ENCODE measurements at regions not wholly inside any gene's neighbourhood (a gene's known extent, or its start where the extent isn't known, plus 50 kb on each side); places are given as distances from the start of the nearest gene placed in this dataset.

DNA sequence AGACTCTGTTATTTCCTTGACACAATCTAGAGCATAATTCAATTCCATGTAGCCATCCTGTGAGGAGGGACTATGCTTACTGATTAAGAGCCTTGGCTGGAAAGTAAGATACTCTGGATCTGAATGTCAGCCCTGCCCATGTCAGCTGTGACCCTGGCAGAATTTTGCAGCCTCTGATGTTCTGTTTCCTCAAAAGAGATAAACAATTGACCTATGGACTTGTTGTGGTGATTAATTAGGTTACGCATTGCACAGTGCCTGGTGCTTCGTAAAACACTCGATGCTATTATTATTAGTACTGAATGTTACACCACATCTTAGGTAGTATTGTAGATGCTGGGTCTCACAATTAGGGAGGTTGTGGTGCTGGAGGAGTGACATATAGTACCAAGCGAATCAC, 161.3 kb upstream of the MEIS2 start:
- no peak for DNase-seq

DNA sequence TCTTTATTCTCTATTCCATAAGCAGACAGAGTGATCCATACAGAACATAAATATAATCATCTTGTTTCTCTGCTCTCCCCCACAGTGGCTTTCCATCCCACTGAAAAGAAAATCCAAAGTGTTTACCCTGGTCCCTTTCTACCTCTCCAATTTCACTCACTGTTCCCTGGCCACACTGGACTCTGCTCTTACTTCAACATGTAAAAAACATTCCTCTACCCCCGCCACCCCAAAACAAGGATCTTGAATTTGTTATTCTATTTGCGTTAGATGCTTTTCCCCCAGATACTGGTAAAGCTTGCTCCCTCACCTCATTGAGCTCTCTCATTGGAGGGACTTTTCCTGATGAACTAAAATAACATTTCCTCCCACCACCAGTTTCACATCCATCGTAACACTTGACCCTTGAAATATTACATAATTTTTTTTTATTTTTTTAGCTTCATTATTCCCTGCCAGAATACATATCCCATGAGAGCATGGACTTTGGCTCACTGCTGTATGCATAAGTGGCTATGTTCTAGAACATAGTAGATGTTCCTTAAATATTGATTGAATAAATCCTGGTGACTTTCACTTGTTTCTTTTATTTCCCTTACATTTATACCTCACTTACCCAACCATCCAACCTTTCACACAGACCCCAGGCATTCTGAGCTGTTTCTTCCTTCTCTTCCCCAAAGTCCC, 162.7 kb upstream of the MEIS2 start:
- no peak for DNase-seq

DNA sequence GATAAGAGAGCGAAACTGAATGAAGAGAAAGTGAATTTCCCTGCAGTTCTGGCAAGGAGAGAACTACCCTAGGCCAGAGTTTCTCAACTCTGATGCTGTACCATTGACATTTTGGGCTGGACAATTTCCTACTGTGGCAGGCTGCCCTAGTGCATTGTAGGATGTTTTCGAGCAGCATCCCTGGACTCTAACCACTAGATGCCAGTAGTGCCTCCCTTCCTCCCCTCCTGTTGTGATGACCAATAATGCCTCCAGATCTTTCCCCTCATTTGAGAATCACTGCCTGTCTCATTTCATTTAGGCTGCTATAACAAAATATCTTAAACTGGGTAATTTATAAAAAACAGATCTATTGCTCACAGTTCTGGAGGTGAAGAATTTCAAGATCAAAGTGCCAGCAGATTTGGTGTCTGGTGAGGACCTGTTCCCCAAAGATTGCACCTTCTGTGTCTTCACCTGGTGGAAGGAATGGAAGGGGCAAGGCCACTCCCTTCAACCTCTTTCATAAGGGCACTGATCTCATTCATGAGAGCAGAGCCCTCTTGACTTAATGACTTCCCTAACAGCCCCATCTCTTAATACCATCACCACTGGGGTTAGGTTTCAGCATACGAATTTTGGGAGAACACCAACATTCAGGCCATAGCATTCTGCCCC, 188.9 kb upstream of the MEIS2 start:
- DNase-seq = no peak

DNA sequence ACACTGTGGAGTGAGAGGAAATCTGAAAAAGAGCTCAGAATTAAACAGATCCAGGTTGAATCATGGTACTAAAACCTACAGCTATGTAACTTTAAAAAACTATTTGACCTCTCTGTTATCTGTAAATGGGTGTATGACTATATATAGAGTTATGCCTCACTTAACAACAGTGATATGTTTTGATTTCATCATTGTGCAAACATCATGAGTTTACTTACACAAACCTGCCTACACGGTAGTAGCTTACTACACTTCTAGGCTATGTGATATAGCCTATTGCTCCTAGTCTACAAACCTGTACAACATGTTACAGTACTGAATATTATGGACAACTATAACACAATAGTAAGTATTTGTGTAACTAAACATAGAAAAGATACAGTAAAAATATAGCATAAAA, 191.6 kb upstream of the MEIS2 start:
- no peak for DNase-seq

DNA sequence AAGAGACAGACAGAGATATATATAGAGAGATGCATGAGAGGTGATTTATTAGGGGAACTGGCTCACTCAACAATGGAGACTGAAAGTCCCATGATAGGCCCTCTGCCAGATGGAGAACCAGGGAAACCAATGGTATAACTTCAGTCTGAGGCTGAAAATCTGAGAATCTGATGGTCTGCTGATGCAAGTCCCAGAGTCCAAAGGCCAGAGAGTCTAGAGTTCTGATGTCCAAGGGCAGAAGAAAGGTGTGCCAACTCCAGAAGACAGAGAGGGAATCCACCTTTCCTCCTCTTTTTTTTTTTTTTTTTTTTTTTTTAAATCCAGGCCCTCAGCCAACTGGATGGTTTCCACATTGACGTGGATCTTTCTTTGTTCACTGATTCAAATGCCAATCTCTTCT, 197.9 kb upstream of the MEIS2 start:
- no peak for DNase-seq

DNA sequence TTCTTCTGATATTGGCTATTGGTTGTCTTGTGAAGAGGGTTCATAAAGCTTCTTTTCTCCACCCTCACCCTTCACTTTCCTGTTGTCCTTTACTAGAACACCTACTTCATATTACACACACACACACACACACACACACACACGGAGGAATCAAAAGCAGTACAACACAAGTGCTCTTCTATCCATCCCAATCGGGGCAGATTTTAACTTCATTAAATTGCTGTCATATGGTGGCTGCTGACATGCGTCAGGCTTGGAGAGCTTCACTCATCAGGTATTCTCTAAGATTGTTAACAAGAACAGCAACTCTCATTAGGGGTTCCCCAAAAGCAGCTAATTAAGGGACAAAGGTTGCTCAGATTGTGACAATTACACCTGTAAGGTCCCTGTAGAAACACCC, 239.1 kb upstream of the MEIS2 start:
- DNase-seq = no peak

DNA sequence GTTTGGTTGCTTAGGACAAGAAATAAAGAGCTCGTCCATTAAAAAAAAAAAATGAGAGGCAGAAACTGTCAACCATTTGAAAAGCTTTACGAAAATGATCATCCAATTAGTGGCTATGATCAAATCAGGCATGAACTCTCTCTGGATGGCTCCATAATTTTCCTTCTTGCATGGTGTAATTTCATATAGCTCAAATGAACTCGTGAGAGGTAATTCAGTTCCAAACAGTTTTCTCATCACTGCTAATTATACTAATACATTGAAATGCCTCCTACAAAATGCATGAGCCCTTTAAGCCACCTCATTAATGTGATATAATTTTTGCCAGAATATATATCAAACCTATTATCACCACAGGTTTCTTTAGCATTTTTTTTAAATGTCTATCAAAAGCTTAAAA, 239.5 kb upstream of the MEIS2 start:
- DNase-seq = no peak

DNA sequence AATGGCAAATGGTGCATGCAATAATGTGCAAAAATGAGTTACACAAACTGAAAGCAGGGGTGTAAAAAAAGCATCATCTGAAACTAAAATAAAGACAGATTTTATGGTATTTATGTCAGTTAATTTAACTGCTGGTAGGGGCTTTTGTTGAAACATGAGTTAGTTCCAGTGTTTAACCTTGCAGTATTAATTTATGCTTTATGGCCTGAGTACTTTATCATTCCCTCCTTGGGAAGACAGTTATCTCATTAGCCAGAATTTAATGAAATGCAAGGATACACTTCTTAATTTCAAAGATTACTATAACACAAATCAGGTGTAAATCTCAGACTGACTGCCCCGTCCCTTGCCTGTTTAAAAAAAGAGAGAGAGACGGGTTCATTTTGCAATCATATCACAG, 240.1 kb upstream of the MEIS2 start:
- DNase-seq = no peak

DNA sequence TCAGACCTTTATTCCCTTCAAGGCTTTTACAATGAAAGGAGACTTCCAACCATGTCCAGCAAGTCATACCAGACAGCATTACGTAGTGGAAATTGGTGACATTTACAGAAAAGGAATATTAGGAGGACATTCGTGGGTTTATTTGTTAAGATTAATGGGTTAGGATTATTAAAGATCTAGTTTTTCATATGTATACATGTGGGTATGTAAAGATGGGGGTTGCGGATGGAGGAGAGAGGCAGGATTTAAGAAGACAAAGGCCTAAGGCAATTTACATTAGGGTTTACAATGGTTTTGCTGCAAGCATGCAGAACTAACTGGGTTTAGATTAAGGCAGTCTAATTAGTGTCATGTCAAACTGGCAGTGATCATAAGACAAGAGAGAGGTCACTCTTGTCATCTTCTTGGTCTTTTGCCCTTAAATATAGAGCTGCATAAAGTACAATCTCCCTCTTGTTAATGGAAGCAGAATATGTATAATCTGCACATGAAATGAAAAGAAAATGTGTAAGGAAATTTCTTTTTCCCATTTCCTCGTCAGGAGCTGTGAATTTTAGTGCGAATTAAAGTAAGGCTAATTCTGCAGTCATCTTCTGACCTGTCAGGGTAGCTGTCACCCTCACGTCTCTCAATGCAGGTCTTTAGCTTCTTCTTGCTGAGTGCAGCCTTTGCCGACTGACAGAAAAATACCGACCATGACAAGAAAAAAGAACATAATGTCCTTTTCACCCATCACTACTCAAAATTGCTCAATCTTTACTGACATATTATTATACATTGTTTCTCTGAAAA, 258.9 kb upstream of the MEIS2 start:
- DNase-seq = no peak

DNA sequence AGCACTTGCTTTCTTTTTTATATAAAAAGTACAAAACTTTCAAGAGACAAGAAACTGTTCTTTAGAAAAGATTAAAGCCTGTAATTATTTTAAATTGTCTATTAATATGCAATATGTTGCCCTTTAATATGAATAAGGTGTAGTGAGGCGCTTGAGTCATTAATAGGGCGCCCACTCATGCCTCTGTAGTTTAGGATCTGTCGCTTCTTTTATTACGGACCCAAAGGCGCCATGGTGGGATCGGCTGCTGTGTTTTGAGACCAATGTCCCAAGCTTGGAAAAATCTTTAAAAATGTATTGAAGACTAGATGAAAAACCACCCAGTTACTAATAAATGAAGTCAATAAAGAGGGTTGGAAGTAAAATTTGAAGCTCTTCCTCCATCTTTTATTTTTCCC, 259.5 kb upstream of the MEIS2 start:
- no peak for DNase-seq

DNA sequence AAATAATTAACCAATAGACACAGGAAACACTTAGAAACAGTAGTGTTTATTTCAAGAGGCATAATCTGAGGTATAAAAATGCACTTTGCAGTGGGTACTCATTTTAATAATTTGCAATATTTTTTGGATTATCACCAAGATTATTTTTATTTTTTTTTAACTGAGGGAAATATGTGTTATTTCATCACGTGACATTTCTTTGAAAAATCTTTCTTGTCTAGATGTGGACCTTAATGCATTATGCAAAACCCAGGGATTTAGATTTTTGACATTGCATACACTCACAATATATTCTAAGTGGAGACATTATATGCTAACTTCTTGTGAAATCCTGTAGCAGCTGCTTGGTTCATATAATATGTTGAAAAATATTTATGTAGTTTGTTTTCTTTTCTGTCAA, 260.4 kb upstream of the MEIS2 start:
- no peak for DNase-seq

DNA sequence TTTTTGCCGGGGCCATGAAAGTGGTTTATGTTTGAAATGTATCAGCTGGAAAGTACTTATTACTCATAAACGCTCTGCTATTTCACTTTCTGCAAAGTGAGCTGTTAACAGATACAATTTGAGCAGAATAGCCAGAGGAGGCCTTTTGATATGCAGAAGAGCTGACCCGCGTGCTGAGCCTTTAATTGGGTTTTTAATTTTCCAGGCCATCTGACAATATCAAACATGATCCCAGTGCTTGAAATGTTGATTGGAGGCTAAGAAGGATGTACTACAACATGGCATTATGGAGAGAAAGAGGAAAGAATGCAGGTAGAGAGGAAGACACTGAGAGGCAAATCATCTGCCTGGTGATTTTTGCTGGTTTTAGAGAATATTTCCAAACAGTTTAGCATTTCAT, 261.3 kb upstream of the MEIS2 start:
- no peak for DNase-seq

DNA sequence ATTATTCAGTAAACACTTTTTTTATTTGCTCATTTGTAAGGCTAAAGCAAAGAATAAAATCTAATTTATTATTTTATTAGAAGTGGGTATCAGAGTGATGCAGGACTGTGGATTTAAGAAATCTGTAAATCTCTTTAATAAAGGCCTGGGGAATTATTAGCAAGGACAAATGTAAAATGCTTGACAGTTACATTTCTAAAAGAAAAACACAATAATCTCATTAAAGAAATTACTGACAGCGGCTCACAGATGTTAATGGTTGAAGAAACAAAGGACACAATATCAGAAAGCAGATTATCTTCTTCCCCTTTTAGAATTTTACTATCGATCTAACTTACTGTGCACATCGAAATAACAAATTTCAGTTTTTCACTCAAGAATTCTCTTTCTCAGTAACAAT, 262.1 kb upstream of the MEIS2 start:
- DNase-seq = no peak

DNA sequence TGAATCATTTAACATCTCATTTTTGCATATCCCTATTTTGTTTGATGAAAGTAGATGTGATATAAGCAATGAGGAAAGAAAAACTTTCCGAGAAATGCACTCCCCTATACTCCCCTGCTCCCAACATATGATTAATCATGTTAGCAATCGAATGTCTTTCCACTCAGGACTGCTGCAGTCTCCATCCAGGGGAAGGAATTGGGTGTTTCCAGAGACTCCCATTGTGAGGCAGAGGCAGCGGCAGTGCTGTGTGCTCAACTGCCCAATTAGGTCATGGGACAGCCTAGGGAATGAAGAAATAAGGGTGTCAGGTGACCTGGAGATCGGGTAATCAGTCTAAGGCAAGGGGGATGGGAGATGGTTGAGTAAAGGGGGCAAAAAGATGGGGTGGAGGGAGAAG, 268.6 kb upstream of the MEIS2 start:
- no peak for DNase-seq

DNA sequence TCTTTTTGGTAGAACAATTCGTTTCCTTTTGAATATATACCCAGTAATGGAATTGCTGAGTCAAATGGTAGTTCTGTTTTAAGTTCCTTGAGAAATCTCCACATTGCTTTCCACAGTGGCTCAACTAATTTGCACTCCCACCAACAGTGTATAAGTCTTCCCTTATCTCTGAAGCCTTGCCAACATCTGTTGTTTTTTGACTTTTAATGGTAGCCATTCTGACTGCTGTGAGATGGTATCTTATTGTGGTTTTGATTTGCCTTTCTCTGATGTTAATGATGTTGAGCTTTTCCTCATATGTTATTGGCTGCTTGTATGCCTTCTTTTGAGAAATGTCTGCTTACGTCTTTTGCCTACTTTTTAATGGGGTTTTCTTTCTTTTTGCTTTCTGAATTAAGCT, 270.6 kb upstream of the MEIS2 start:
- no peak for DNase-seq

DNA sequence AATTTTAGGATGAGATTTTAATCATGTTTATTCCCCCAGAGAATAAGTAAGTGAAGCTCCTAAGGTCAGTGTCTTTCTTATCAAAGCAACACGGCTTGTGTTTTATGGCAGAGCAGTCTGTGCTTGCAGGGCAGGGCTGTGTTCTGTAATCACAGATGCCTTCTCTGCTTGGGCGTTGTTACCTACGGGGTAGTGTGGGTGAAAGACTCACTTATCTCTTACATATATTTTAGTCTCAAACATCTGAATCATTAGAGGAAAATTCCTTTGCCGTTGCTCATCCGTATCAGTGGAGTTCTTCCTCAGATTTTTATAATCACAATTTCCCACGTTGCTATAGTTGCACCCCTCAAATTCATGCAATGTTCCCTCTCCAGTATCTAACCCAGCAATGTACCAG, 271.7 kb upstream of the MEIS2 start:
- DNase-seq = no peak

DNA sequence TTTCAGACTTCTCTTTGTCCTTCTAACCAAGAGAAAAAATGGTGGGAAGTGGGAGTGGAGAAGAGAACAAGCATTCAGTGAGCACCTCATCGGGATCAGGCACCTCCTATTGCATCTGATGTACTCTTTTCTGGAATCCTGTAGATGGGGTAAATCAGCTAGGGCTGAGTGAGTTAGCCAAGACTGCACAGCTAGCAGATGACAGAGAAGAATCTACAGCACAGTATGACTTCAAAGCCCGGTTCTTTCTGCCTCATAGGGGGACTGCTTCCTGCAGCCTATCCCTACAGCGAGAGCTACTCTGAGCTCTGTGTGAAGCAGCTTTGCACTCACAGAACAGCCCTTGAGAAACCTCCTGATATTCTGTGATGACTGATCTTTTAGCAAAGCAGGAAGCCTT, 275.2 kb upstream of the MEIS2 start:
- no peak for DNase-seq

DNA sequence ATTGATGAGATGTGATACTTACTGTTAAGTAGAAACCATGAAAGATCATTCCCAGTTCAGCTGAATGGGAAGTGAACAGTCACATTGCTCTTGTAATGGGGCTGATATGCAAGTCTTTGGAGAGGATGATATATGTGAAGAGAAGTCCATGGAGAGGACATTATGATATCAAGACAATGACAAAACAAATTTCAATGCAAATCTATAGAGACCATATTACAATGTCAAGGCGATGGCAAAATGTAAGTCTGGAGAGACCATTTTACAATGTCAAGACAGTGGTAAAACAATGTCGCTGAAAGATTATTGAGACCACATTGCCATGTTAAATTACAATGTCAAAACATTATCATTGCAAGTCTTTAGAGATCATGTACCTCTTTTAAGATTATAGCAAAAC, 277.1 kb upstream of the MEIS2 start:
- DNase-seq = no peak

DNA sequence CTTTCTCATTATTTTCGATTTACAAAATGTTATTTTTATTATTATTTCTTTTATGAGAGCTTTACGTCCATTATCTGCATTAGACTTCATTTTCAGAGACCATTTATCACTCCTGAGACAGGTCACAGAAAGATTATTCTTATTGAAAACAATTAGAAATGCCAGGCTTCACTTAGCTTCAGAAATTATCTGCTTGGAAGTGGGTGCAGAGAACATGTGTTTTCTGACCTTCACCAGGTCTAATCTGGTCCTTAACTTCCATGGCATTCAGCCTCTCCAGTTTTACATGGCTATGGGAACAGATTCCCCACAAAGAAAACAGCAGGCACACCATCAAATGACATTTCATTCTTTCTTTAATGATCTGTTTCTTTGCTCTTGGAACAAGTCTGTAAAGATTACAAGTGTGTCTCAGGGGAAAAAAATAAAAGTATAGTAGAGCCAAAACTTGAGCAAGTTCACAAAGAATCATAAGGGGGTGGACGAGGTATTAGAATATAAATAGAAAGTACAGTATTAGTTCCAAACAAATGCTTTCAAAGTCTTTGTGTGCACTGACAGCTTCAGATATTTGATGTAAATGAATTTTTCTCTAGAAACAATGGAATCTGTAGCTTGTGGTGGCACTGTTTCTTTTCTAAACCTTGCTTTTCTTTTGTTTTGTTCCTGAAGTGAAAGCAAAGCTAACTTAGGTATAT, 294.2 kb upstream of the MEIS2 start:
- no peak for DNase-seq

DNA sequence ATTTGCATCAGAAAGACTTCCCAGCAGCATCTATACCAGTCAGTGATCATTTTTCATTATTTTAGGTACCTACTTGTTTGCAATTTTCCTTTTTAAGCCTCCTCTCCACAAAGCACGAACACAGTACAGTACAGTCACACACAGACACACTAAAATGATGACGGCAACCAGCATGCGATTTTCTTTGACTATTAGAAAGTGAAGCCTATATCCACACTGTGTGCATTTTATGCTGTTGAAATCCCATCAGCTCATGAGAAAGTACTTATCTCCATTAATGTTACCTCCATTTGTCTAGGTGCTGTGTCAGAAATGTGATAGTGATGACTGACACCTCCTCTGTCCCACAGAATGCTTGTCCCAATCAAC, 294.7 kb upstream of the MEIS2 start:
- DNase-seq = no peak

DNA sequence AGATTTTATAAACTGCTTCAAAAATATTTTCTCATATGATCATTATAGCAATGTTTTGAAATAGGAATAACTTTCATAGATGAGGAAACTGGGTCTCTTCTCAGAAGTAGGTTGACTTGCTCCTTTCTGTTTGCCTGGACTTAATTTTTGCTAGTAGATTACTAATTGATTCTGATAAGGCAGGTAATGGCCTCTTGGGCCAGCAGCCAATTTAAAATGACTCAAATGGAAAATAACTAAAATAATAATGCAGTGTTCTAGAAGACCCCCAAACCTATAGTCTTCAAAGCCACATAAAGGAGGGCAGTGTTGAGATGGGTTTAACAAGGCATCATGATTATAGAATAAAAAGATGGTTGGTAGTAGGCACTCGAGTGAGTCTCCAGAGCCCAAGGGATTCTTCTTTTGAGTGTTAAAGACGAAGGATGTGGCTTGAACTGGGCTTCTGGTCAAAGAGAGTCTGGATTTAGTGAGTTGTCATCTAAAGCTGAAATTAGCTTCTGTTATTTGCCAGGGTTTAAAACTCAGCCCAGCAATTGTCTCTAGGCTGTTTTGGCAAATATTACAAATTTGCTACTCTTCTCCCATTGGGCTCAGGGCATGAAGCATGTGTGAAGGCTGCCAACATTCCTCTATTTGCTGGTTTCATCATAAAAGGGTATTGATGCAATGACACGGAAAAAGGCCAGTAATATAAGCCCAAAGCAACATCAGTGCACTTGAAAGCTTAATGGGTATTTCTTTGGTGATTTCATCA, 297.1 kb upstream of the MEIS2 start:
- no peak for DNase-seq

DNA sequence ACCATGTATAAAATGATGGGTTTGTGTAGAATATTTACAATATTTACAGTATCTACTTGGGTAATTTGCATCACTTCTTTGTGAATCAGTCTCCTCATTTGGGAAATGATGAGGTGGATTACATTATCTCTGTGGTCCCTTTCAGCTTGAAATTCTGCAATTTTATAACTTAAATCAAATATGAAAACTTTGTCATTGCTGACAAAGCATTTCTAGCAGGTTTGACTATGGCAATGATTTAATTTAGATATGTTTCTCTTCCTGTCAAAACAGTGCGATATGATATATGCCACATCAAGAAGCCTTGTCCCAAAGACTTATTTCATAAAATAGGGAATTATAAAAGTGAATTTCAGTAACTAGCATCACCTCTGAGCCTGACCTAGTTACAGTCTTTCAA, 315.8 kb upstream of the MEIS2 start:
- no peak for DNase-seq

DNA sequence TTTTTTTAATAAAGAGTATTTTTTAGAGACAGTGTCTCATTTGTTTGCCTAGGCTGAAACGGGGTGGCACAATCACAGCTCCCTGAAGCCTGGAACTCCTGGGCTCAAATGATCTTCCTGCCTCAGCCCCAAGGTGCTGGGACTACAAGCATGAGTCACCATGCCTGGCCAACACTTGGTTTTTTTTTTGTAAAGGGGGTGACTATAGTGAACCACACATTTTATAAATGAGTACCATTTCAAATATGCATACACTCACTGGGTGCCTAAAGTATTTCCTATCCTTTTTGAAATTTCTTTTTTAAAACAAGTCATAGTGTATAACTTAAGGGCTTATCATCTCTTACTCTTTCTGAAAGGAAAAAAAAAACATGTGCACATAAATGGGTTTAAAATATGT, 325.2 kb upstream of the MEIS2 start:
- no peak for DNase-seq

Measured in activated CD4-positive, alpha-beta T cell treated with anti-CD3 and anti-CD28 coated beads, Interleukin-2, amount 50 U/mL, for 16 hours (primary cell).